WTC11 (cell line): ENCODE measurements at regions not wholly inside any gene's neighbourhood (a gene's known extent, or its start where the extent isn't known, plus 50 kb on each side); places are given as distances from the start of the nearest gene placed in this dataset.

Experiments
- ATAC-seq: fragments of 200-7000 bp; cut with Tn5 transposase; 2 replicates; pipeline ENCODE4 v1.10.0; 2021; ENCODE audit warnings: mild to moderate bottlenecking, moderate library complexity
- CTCF ChIA-PET: fragments of 300-600 bp; sonication (Branson Sonifier 250); formaldehyde crosslinking; loops from one replicate; lab custom pipeline; 2021; ENCODE audit warnings: antibody characterized with exemption; lab: Charles Lee
- POLR2A ChIA-PET: fragments of 350-600 bp; sonication (Branson Sonifier 250); formaldehyde crosslinking; loops from one replicate; lab custom pipeline; 2021; ENCODE audit warnings: antibody characterized with exemption; lab: Charles Lee
- DNase-seq: peaks from one replicate; pipeline ENCODE4 v3.0.0; 2021; ENCODE audit warnings: low spot score
- H3K27ac Mint-ChIP-seq: 2 replicates; pipeline ENCODE4 v1.8.0; 2021; ENCODE audit warnings: mixed read lengths
- H3K27me3 Mint-ChIP-seq: 2 replicates; pipeline ENCODE4 v1.8.0; 2021; ENCODE audit warnings: low read depth, mild to moderate bottlenecking, moderate library complexity, mixed read lengths
- H3K36me3 Mint-ChIP-seq: 2 replicates; pipeline ENCODE4 v1.8.0; 2021; ENCODE audit warnings: mixed read lengths
- H3K4me1 Mint-ChIP-seq: 2 replicates; pipeline ENCODE4 v1.8.0; 2022; ENCODE audit warnings: mixed read lengths
- H3K4me3 Mint-ChIP-seq: 2 replicates; pipeline ENCODE4 v1.8.0; 2021; ENCODE audit warnings: mild to moderate bottlenecking, moderate library complexity, mixed read lengths
- H3K9me3 Mint-ChIP-seq: 2 replicates; pipeline ENCODE4 v1.8.0; 2021; ENCODE audit warnings: mixed read lengths
- EMX1 ChIP-seq: fragments of 250-450 bp; sonication (Bioruptor Pico); IDR thresholded peaks from 2 replicates; pipeline ENCODE4 v1.8.0; 2021; ENCODE audit warnings: mild to moderate bottlenecking
- KAT7 ChIP-seq: sonication (generic); formaldehyde crosslinking; IDR thresholded peaks from 2 replicates; pipeline ENCODE4 v1.8.1; 2023; ENCODE audit warnings: missing genetic modification reagents, mild to moderate bottlenecking, borderline replicate concordance
- OVOL2 ChIP-seq: fragments of 250-450 bp; sonication (Bioruptor Pico); IDR thresholded peaks from 2 replicates; pipeline ENCODE4 v1.9.0; 2021; ENCODE audit warnings: mild to moderate bottlenecking, borderline replicate concordance
- RELA ChIP-seq: sonication (generic); formaldehyde crosslinking; IDR thresholded peaks from 2 replicates; pipeline ENCODE4 v1.8.1; 2022; ENCODE audit warnings: missing genetic modification reagents, mild to moderate bottlenecking, borderline replicate concordance
- TEAD1 ChIP-seq: sonication (generic); formaldehyde crosslinking; IDR thresholded peaks from 2 replicates; pipeline ENCODE4 v1.8.0; 2022; ENCODE audit warnings: mild to moderate bottlenecking, missing genetic modification reagents
- ZNF138 ChIP-seq: sonication (generic); formaldehyde crosslinking; conservative IDR thresholded peaks from 2 replicates; pipeline ENCODE4 v1.8.1; 2022; ENCODE audit warnings: mild to moderate bottlenecking, moderate library complexity, missing genetic modification reagents
- TF ChIP-seq, protein P1 (sequence below): fragments of 250-450 bp; sonication (Bioruptor Pico); IDR thresholded peaks from 2 replicates; pipeline ENCODE4 v1.9.0; 2021; ENCODE audit warnings: mild to moderate bottlenecking
- TF ChIP-seq, protein P2 (sequence below): sonication (generic); formaldehyde crosslinking; IDR thresholded peaks from 2 replicates; pipeline ENCODE4 v1.8.0; 2022; ENCODE audit warnings: mild to moderate bottlenecking, missing genetic modification reagents
- TF ChIP-seq, protein P3 (sequence below): sonication (generic); formaldehyde crosslinking; IDR thresholded peaks from 2 replicates; pipeline ENCODE4 v1.8.1; 2023; ENCODE audit warnings: mild to moderate bottlenecking, missing genetic modification reagents, moderate library complexity
- TF ChIP-seq, protein P4 (sequence below): sonication (generic); formaldehyde crosslinking; conservative IDR thresholded peaks from 2 replicates; pipeline ENCODE4 v1.8.1; 2023; ENCODE audit warnings: mild to moderate bottlenecking, low read depth, missing genetic modification reagents, moderate library complexity
- TF ChIP-seq, protein P5 (sequence below): sonication (generic); formaldehyde crosslinking; IDR thresholded peaks from 2 replicates; pipeline ENCODE4 v1.8.0; 2023; ENCODE audit warnings: missing genetic modification reagents, mild to moderate bottlenecking, borderline replicate concordance
- TF ChIP-seq, protein P6 (sequence below): sonication (generic); formaldehyde crosslinking; IDR thresholded peaks from 2 replicates; pipeline ENCODE4 v1.8.1; 2023; ENCODE audit warnings: mild to moderate bottlenecking, missing genetic modification reagents, moderate library complexity
- TF ChIP-seq, protein P7 (sequence below): sonication (generic); formaldehyde crosslinking; IDR thresholded peaks from 2 replicates; pipeline ENCODE4 v1.8.1; 2023; ENCODE audit warnings: mild to moderate bottlenecking, missing genetic modification reagents, borderline replicate concordance
- TF ChIP-seq, protein P8 (sequence below): sonication (generic); formaldehyde crosslinking; IDR thresholded peaks from 2 replicates; pipeline ENCODE4 v1.8.0; 2023; ENCODE audit warnings: missing genetic modification reagents

DNA sequence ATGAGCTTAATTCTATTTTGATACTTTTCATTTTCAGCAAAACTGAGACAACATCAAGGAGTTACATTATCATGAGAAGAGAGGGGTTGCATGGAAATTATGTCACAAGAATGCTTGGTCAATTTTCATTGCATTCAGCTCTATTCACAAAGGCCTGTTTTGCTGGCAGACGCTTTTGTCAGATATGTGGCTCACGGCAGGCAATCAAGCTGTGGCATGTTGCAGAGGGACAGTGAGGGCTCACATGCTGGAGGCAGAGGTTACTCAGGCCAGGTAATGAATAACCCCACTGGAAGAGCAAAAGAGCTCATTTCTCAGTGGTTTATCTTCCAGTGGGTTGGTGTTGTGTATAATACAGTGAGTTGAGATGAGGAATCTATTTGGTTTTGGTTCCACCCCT lies 98.7 kb upstream of the RBFOX1 start:
- no peaks in the 10 kb centered on the region for H3K4me1 Mint-ChIP-seq
- peaks cover 69% of the 10 kb centered on the region for H3K36me3 Mint-ChIP-seq
- POLR2A ChIA-PET, result no interaction called here
- DNase-seq (no peak), ATAC-seq (no peak)
- no peak overlapping the region for H3K4me3 Mint-ChIP-seq
- CTCF ChIA-PET, result no interaction called here
- peaks cover 77% of the 10 kb centered on the region for H3K9me3 Mint-ChIP-seq
- no peak overlapping the region for H3K27ac Mint-ChIP-seq
- TF ChIP-seq, protein P1, sequence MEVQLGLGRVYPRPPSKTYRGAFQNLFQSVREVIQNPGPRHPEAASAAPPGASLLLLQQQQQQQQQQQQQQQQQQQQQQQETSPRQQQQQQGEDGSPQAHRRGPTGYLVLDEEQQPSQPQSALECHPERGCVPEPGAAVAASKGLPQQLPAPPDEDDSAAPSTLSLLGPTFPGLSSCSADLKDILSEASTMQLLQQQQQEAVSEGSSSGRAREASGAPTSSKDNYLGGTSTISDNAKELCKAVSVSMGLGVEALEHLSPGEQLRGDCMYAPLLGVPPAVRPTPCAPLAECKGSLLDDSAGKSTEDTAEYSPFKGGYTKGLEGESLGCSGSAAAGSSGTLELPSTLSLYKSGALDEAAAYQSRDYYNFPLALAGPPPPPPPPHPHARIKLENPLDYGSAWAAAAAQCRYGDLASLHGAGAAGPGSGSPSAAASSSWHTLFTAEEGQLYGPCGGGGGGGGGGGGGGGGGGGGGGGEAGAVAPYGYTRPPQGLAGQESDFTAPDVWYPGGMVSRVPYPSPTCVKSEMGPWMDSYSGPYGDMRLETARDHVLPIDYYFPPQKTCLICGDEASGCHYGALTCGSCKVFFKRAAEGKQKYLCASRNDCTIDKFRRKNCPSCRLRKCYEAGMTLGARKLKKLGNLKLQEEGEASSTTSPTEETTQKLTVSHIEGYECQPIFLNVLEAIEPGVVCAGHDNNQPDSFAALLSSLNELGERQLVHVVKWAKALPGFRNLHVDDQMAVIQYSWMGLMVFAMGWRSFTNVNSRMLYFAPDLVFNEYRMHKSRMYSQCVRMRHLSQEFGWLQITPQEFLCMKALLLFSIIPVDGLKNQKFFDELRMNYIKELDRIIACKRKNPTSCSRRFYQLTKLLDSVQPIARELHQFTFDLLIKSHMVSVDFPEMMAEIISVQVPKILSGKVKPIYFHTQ (CRISPR knock-in tag), result no peak
- no peak for TF ChIP-seq TEAD1 (CRISPR knock-in tag)
- TF ChIP-seq, protein P2, sequence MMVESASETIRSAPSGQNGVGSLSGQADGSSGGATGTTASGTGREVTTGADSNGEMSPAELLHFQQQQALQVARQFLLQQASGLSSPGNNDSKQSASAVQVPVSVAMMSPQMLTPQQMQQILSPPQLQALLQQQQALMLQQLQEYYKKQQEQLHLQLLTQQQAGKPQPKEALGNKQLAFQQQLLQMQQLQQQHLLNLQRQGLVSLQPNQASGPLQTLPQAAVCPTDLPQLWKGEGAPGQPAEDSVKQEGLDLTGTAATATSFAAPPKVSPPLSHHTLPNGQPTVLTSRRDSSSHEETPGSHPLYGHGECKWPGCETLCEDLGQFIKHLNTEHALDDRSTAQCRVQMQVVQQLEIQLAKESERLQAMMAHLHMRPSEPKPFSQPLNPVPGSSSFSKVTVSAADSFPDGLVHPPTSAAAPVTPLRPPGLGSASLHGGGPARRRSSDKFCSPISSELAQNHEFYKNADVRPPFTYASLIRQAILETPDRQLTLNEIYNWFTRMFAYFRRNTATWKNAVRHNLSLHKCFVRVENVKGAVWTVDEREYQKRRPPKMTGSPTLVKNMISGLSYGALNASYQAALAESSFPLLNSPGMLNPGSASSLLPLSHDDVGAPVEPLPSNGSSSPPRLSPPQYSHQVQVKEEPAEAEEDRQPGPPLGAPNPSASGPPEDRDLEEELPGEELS (CRISPR knock-in tag), result no peak
- TF ChIP-seq, protein P3, sequence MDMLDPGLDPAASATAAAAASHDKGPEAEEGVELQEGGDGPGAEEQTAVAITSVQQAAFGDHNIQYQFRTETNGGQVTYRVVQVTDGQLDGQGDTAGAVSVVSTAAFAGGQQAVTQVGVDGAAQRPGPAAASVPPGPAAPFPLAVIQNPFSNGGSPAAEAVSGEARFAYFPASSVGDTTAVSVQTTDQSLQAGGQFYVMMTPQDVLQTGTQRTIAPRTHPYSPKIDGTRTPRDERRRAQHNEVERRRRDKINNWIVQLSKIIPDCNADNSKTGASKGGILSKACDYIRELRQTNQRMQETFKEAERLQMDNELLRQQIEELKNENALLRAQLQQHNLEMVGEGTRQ (CRISPR knock-in tag), result no peak
- TF ChIP-seq KAT7 (CRISPR knock-in tag), result no peak
- TF ChIP-seq, protein P4, sequence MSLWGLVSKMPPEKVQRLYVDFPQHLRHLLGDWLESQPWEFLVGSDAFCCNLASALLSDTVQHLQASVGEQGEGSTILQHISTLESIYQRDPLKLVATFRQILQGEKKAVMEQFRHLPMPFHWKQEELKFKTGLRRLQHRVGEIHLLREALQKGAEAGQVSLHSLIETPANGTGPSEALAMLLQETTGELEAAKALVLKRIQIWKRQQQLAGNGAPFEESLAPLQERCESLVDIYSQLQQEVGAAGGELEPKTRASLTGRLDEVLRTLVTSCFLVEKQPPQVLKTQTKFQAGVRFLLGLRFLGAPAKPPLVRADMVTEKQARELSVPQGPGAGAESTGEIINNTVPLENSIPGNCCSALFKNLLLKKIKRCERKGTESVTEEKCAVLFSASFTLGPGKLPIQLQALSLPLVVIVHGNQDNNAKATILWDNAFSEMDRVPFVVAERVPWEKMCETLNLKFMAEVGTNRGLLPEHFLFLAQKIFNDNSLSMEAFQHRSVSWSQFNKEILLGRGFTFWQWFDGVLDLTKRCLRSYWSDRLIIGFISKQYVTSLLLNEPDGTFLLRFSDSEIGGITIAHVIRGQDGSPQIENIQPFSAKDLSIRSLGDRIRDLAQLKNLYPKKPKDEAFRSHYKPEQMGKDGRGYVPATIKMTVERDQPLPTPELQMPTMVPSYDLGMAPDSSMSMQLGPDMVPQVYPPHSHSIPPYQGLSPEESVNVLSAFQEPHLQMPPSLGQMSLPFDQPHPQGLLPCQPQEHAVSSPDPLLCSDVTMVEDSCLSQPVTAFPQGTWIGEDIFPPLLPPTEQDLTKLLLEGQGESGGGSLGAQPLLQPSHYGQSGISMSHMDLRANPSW (CRISPR knock-in tag), result no peak
- TF ChIP-seq OVOL2 (CRISPR knock-in tag), result no peak
- TF ChIP-seq RELA (CRISPR knock-in tag), result no peak
- TF ChIP-seq, protein P5, sequence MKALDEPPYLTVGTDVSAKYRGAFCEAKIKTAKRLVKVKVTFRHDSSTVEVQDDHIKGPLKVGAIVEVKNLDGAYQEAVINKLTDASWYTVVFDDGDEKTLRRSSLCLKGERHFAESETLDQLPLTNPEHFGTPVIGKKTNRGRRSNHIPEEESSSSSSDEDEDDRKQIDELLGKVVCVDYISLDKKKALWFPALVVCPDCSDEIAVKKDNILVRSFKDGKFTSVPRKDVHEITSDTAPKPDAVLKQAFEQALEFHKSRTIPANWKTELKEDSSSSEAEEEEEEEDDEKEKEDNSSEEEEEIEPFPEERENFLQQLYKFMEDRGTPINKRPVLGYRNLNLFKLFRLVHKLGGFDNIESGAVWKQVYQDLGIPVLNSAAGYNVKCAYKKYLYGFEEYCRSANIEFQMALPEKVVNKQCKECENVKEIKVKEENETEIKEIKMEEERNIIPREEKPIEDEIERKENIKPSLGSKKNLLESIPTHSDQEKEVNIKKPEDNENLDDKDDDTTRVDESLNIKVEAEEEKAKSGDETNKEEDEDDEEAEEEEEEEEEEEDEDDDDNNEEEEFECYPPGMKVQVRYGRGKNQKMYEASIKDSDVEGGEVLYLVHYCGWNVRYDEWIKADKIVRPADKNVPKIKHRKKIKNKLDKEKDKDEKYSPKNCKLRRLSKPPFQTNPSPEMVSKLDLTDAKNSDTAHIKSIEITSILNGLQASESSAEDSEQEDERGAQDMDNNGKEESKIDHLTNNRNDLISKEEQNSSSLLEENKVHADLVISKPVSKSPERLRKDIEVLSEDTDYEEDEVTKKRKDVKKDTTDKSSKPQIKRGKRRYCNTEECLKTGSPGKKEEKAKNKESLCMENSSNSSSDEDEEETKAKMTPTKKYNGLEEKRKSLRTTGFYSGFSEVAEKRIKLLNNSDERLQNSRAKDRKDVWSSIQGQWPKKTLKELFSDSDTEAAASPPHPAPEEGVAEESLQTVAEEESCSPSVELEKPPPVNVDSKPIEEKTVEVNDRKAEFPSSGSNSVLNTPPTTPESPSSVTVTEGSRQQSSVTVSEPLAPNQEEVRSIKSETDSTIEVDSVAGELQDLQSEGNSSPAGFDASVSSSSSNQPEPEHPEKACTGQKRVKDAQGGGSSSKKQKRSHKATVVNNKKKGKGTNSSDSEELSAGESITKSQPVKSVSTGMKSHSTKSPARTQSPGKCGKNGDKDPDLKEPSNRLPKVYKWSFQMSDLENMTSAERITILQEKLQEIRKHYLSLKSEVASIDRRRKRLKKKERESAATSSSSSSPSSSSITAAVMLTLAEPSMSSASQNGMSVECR (CRISPR knock-in tag), result no peak
- TF ChIP-seq, protein P6, sequence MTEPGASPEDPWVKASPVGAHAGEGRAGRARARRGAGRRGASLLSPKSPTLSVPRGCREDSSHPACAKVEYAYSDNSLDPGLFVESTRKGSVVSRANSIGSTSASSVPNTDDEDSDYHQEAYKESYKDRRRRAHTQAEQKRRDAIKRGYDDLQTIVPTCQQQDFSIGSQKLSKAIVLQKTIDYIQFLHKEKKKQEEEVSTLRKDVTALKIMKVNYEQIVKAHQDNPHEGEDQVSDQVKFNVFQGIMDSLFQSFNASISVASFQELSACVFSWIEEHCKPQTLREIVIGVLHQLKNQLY (CRISPR knock-in tag), result no peak
- TF ChIP-seq, protein P7, sequence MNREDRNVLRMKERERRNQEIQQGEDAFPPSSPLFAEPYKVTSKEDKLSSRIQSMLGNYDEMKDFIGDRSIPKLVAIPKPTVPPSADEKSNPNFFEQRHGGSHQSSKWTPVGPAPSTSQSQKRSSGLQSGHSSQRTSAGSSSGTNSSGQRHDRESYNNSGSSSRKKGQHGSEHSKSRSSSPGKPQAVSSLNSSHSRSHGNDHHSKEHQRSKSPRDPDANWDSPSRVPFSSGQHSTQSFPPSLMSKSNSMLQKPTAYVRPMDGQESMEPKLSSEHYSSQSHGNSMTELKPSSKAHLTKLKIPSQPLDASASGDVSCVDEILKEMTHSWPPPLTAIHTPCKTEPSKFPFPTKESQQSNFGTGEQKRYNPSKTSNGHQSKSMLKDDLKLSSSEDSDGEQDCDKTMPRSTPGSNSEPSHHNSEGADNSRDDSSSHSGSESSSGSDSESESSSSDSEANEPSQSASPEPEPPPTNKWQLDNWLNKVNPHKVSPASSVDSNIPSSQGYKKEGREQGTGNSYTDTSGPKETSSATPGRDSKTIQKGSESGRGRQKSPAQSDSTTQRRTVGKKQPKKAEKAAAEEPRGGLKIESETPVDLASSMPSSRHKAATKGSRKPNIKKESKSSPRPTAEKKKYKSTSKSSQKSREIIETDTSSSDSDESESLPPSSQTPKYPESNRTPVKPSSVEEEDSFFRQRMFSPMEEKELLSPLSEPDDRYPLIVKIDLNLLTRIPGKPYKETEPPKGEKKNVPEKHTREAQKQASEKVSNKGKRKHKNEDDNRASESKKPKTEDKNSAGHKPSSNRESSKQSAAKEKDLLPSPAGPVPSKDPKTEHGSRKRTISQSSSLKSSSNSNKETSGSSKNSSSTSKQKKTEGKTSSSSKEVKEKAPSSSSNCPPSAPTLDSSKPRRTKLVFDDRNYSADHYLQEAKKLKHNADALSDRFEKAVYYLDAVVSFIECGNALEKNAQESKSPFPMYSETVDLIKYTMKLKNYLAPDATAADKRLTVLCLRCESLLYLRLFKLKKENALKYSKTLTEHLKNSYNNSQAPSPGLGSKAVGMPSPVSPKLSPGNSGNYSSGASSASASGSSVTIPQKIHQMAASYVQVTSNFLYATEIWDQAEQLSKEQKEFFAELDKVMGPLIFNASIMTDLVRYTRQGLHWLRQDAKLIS (CRISPR knock-in tag), result no peak
- no peak for TF ChIP-seq ZNF138
- no peak for TF ChIP-seq EMX1 (CRISPR knock-in tag)
- TF ChIP-seq, protein P8, sequence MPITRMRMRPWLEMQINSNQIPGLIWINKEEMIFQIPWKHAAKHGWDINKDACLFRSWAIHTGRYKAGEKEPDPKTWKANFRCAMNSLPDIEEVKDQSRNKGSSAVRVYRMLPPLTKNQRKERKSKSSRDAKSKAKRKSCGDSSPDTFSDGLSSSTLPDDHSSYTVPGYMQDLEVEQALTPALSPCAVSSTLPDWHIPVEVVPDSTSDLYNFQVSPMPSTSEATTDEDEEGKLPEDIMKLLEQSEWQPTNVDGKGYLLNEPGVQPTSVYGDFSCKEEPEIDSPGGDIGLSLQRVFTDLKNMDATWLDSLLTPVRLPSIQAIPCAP (CRISPR knock-in tag), result no peak
- no peaks in the 10 kb centered on the region; the same call in 1 of the 2 replicates for H3K27me3 Mint-ChIP-seq
